ENCODE measurements at regions not wholly inside any gene's neighbourhood (a gene's known extent, or its start where the extent isn't known, plus 50 kb on each side); places are given as distances from the start of the nearest gene placed in this dataset.

GRCh38 chr22:48453171-48453570 lies 1374.5 kb downstream of the BRD1 start:
- Histone ChIP-seq H3F3A (ENCODE audit: low read depth) (no peaks in the 10 kb centered on the region), H3K4me1 (ENCODE audit: insufficient read depth, low read length, poor library complexity, severe bottlenecking) (no peaks in the 10 kb centered on the region)

GRCh38 chr22:48452766-48453165 lies 1374.9 kb downstream of the BRD1 start:
- Histone ChIP-seq H3K4me3 (ENCODE audit: low read length, poor library complexity, severe bottlenecking) (no peak overlapping the region), H3K4me2 (ENCODE audit: low read depth, low read length, poor library complexity, severe bottlenecking) (no peak overlapping the region), H2AFZ (ENCODE audit: low read length) (no peak overlapping the region), H3K9me3 (ENCODE audit: insufficient read depth, low read depth, low read length) (peaks cover 11% of the 10 kb centered on the region), H3K36me3 (ENCODE audit: insufficient read depth, low read length) (no peaks in the 10 kb centered on the region), H3K27me3 (ENCODE audit: insufficient read depth, low read length, poor library complexity, severe bottlenecking) (no peaks in the 10 kb centered on the region), H4K20me1 (ENCODE audit: insufficient read depth, low read length, poor library complexity, severe bottlenecking) (no peaks in the 10 kb centered on the region), H3K9ac (ENCODE audit: low read depth, low read length, poor library complexity, severe bottlenecking) (no peak overlapping the region), H3K79me2 (ENCODE audit: insufficient read depth, low read length) (no peaks in the 10 kb centered on the region), H3K4me1 (ENCODE audit: insufficient read depth, low read length, poor library complexity, severe bottlenecking) (no peaks in the 10 kb centered on the region), H3K9me2 (replicated peaks; ENCODE audit: low read depth, low read length) (no peaks in the 10 kb centered on the region), H3F3A (ENCODE audit: low read depth) (no peaks in the 10 kb centered on the region)
- no peak for TF ChIP-seq EZH2phosphoT487 (IDR thresholded peaks at IDR 0.05; ENCODE audit: borderline replicate concordance)
- TF ChIP-seq, protein P1, sequence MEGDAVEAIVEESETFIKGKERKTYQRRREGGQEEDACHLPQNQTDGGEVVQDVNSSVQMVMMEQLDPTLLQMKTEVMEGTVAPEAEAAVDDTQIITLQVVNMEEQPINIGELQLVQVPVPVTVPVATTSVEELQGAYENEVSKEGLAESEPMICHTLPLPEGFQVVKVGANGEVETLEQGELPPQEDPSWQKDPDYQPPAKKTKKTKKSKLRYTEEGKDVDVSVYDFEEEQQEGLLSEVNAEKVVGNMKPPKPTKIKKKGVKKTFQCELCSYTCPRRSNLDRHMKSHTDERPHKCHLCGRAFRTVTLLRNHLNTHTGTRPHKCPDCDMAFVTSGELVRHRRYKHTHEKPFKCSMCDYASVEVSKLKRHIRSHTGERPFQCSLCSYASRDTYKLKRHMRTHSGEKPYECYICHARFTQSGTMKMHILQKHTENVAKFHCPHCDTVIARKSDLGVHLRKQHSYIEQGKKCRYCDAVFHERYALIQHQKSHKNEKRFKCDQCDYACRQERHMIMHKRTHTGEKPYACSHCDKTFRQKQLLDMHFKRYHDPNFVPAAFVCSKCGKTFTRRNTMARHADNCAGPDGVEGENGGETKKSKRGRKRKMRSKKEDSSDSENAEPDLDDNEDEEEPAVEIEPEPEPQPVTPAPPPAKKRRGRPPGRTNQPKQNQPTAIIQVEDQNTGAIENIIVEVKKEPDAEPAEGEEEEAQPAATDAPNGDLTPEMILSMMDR (conservative IDR thresholded peaks at IDR 0.05; ENCODE audit: low read length), result no peak

More at GRCh38 chr22:48453171-48453570, 1374.5 kb downstream of the BRD1 start:
- Histone ChIP-seq H3K9me2 (replicated peaks; ENCODE audit: low read depth, low read length) (no peaks in the 10 kb centered on the region), H3K27me3 (ENCODE audit: insufficient read depth, low read length, poor library complexity, severe bottlenecking) (no peaks in the 10 kb centered on the region), H3K4me3 (ENCODE audit: low read length, poor library complexity, severe bottlenecking) (no peak overlapping the region), H3K9me3 (ENCODE audit: insufficient read depth, low read depth, low read length) (peaks cover 7% of the 10 kb centered on the region), H3K79me2 (ENCODE audit: insufficient read depth, low read length) (no peaks in the 10 kb centered on the region), H4K20me1 (ENCODE audit: insufficient read depth, low read length, poor library complexity, severe bottlenecking) (no peaks in the 10 kb centered on the region), H3K36me3 (ENCODE audit: insufficient read depth, low read length) (no peaks in the 10 kb centered on the region), H3K4me2 (ENCODE audit: low read depth, low read length, poor library complexity, severe bottlenecking) (no peak overlapping the region), H3K9ac (ENCODE audit: low read depth, low read length, poor library complexity, severe bottlenecking) (no peak overlapping the region), H2AFZ (ENCODE audit: low read length) (no peak overlapping the region)
- TF ChIP-seq, protein P1 (conservative IDR thresholded peaks at IDR 0.05; ENCODE audit: low read length), result no peak
- TF ChIP-seq EZH2phosphoT487 (IDR thresholded peaks at IDR 0.05; ENCODE audit: borderline replicate concordance), result no peak

DNA sequence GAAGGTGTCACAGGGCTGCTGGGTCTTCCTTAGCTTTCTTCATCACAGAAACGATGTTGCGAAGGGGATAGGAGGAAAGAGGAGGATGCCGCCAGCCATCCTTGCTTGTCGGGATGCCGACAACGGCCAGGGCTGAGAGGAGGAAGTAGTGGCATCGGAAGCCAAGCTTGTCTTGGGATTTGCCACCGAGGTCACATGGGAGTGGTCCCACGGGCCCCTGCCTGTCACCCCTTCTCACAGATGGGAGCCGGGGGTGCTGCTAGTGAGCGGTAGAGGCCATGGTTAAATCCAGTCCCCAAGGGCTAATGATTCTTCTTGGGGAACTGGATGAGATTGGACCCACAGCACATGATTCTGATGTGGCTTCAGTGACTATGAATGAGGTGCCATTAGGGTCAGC lies 1375.8 kb downstream of the BRD1 start:
- Histone ChIP-seq H3K9me2 (replicated peaks; ENCODE audit: low read depth, low read length) (no peaks in the 10 kb centered on the region), H3K9me3 (ENCODE audit: insufficient read depth, low read depth, low read length) (peaks cover 19% of the 10 kb centered on the region), H3K4me2 (ENCODE audit: low read depth, low read length, poor library complexity, severe bottlenecking) (no peak overlapping the region), H3K27me3 (ENCODE audit: insufficient read depth, low read length, poor library complexity, severe bottlenecking) (no peaks in the 10 kb centered on the region), H3K79me2 (ENCODE audit: insufficient read depth, low read length) (no peaks in the 10 kb centered on the region), H3K36me3 (ENCODE audit: insufficient read depth, low read length) (no peaks in the 10 kb centered on the region), H3K4me1 (ENCODE audit: insufficient read depth, low read length, poor library complexity, severe bottlenecking) (no peaks in the 10 kb centered on the region), H3K4me3 (ENCODE audit: low read length, poor library complexity, severe bottlenecking) (no peak overlapping the region), H3F3A (ENCODE audit: low read depth) (no peaks in the 10 kb centered on the region), H4K20me1 (ENCODE audit: insufficient read depth, low read length, poor library complexity, severe bottlenecking) (no peaks in the 10 kb centered on the region), H3K9ac (ENCODE audit: low read depth, low read length, poor library complexity, severe bottlenecking) (no peak overlapping the region), H2AFZ (ENCODE audit: low read length) (no peak overlapping the region)
- TF ChIP-seq, protein P1 (conservative IDR thresholded peaks at IDR 0.05; ENCODE audit: low read length), result no peak
- TF ChIP-seq EZH2phosphoT487 (IDR thresholded peaks at IDR 0.05; ENCODE audit: borderline replicate concordance), result no peak
